CD14-positive monocyte (primary cell): ENCODE measurements at regions not wholly inside any gene's neighbourhood (a gene's known extent, or its start where the extent isn't known, plus 50 kb on each side); places are given as distances from the start of the nearest gene placed in this dataset.

Experiments used
- DNase-seq, 3 donors: peaks; one replicate each; pipeline ENCODE4 v3.0.0-alpha.2; 2011 to 2022
- H2AFZ ChIP-seq: 2 replicates; pipeline ENCODE4 v1.6.0; 2012; ENCODE audit warnings: mild to moderate bottlenecking, low read depth, low read length, inconsistent platforms; ENCODE audit not compliant: insufficient read depth, poor library complexity, severe bottlenecking
- H3K27ac ChIP-seq, 2 donors: 1 replicate in 1 of 2; 2 replicates in 1 of 2; pipeline ENCODE4 v1.5.1; 2012 to 2013; ENCODE audit warnings: low read length in 2 of 2, control low read depth in 1 of 2, inconsistent platforms in 1 of 2, low read depth in 1 of 2, mild to moderate bottlenecking in 1 of 2
- H3K27me3 ChIP-seq, 2 donors: one replicate each; pipeline versions ENCODE4 v1.6.0 to v1.6.1; 2011 to 2013; ENCODE audit warnings: low read length in 2 of 2; ENCODE audit not compliant: control insufficient read depth in 2 of 2, insufficient read depth in 2 of 2
- H3K36me3 ChIP-seq, 2 donors: replicated peaks in 1 of 2; 1 replicate in 1 of 2; 2 replicates in 1 of 2; pipeline versions ENCODE4 v1.5.1 to v1.6.1; 2012 to 2013; ENCODE audit warnings: low read length in 2 of 2, control low read depth in 1 of 2, inconsistent platforms in 1 of 2, mild to moderate bottlenecking in 1 of 2; ENCODE audit not compliant: insufficient read depth in 2 of 2, control insufficient read depth in 1 of 2
- H3K4me1 ChIP-seq, 2 donors: 1 replicate in 1 of 2; 2 replicates in 1 of 2; pipeline versions ENCODE4 v1.5.1 to v1.6.1; 2012 to 2013; ENCODE audit warnings: low read length in 2 of 2, control low read depth in 1 of 2, inconsistent platforms in 1 of 2, mild to moderate bottlenecking in 1 of 2, moderate library complexity in 1 of 2; ENCODE audit not compliant: insufficient read depth in 2 of 2, control insufficient read depth in 1 of 2
- H3K4me2 ChIP-seq: replicated peaks from 2 replicates; pipeline ENCODE3; 2012; ENCODE audit warnings: low read length, moderate library complexity, mild to moderate bottlenecking; ENCODE audit not compliant: poor library complexity, severe bottlenecking; ENCODE audit errors: extremely low read depth
- H3K4me3 ChIP-seq, 3 experiments: fragments of 200-600 bp in 1 of 3; sonication (generic) in 1 of 3; replicated peaks in 1 of 3; 1 replicate in 2 of 3; 2 replicates in 1 of 3; pipeline ENCODE4 v1.5.1; 2011 to 2013; ENCODE audit warnings: low read length in 3 of 3, mild to moderate bottlenecking in 3 of 3, control low read depth in 2 of 3, low read depth in 2 of 3, inconsistent platforms in 1 of 3, moderate library complexity in 1 of 3
- H3K79me2 ChIP-seq: 2 replicates; pipeline ENCODE4 v1.6.0; 2012; ENCODE audit warnings: mild to moderate bottlenecking, control low read depth, inconsistent platforms, low read length, moderate library complexity; ENCODE audit not compliant: insufficient read depth
- H3K9ac ChIP-seq: 2 replicates; pipeline ENCODE4 v1.6.0; 2017; ENCODE audit warnings: low read length, mild to moderate bottlenecking; ENCODE audit not compliant: insufficient read depth, poor library complexity, severe bottlenecking
- H3K9me3 ChIP-seq, 2 donors: replicated peaks in 1 of 2; 1 replicate in 1 of 2; 2 replicates in 1 of 2; pipeline versions ENCODE4 v1.5.1 to v1.6.1; 2012 to 2013; ENCODE audit warnings: low read length in 2 of 2, control low read depth in 1 of 2; ENCODE audit not compliant: control insufficient read depth in 1 of 2, insufficient read depth in 1 of 2
- H4K20me1 ChIP-seq: 2 replicates; pipeline ENCODE4 v1.6.0; 2012; ENCODE audit warnings: mild to moderate bottlenecking, low read length, control low read depth, moderate library complexity; ENCODE audit not compliant: insufficient read depth
- H3K27ac Mint-ChIP-seq, 7 donors: one replicate each; pipeline ENCODE4 v1.8.0; 2020; ENCODE audit warnings: mild to moderate bottlenecking in 7 of 7, mixed read lengths in 7 of 7, moderate library complexity in 6 of 7, inconsistent platforms in 2 of 7
- H3K27me3 Mint-ChIP-seq, 3 donors: one replicate each; pipeline ENCODE4 v1.8.0; 2021 to 2022; ENCODE audit warnings: low read depth in 3 of 3, mild to moderate bottlenecking in 3 of 3, mixed read lengths in 3 of 3, moderate library complexity in 3 of 3, inconsistent platforms in 1 of 3
- H3K36me3 Mint-ChIP-seq, 2 donors: one replicate each; pipeline ENCODE4 v1.8.0; 2020; ENCODE audit warnings: mixed read lengths in 2 of 2, inconsistent platforms in 1 of 2, mild to moderate bottlenecking in 1 of 2
- H3K4me1 Mint-ChIP-seq: one replicate; pipeline ENCODE4 v1.8.0; 2020; ENCODE audit warnings: mild to moderate bottlenecking, mixed read lengths
- H3K4me3 Mint-ChIP-seq, 2 donors: one replicate each; pipeline ENCODE4 v1.8.0; 2020; ENCODE audit warnings: mild to moderate bottlenecking in 2 of 2, mixed read lengths in 2 of 2, moderate library complexity in 1 of 2
- H3K9me3 Mint-ChIP-seq, 7 donors: one replicate each; pipeline ENCODE4 v1.8.0; 2020 to 2022; ENCODE audit warnings: mixed read lengths in 7 of 7, mild to moderate bottlenecking in 6 of 7, moderate library complexity in 6 of 7, inconsistent platforms in 2 of 7
- CTCF ChIP-seq: fragments of 200-600 bp; IDR thresholded peaks from one replicate; pipeline ENCODE4 v1.8.0; 2022; ENCODE audit warnings: antibody characterized with exemption, mild to moderate bottlenecking
- WGBS: methylation state at CpG from one replicate; pipeline ENCODE4 v1.1.5; 2013; ENCODE audit warnings: missing lambda C conversion rate; ENCODE audit not compliant: insufficient coverage; 5-methylcytosine and 5-hydroxymethylcytosine counted together
- intact Hi-C, 2 donors: fragments of 100-400 bp; cut with micrococcal nuclease; formaldehyde crosslinking; loops; one replicate each; pipeline versions ENCODE4 v1.15.0 to v1.15.1; 2023

GRCh38 chr13:109868578-109869311, 82.4 kb upstream of the IRS2 start:
- H3K79me2 ChIP-seq: no peaks in the 10 kb centered on the region
- no peak for DNase-seq
- H3K4me3 ChIP-seq: no peak overlapping the region
- Mint-ChIP-seq H3K27ac (no peak overlapping the region), H3K4me3 (no peak overlapping the region), H3K27me3 (peaks cover 22 to 35% (median 31%) of the 10 kb centered on the region in 3 donors), H3K9me3 (no peaks in the 10 kb centered on the region), H3K36me3 (no peaks in the 10 kb centered on the region), H3K4me1 (peaks cover 5% of the 10 kb centered on the region)
- H3K27me3 ChIP-seq: peaks cover 12 to 14% of the 10 kb centered on the region in 2 donors
- no peaks in the 10 kb centered on the region for H3K9me3 ChIP-seq
- no peak for TF ChIP-seq CTCF
- intact Hi-C loops: no loop called here
- H3K9ac ChIP-seq: no peak overlapping the region
- H4K20me1 ChIP-seq: no peaks in the 10 kb centered on the region
- no peak overlapping the region for H3K4me2 ChIP-seq
- no CpG with 5 or more reads among the region's 3 CpGs for WGBS
- H2AFZ ChIP-seq: no peak overlapping the region
- H3K4me1 ChIP-seq: no peaks in the 10 kb centered on the region
- H3K36me3 ChIP-seq: no peaks in the 10 kb centered on the region
- H3K27ac ChIP-seq: no peak overlapping the region

- peaks cover 14% of the 10 kb centered on the region in 2 donors for H3K27me3 ChIP-seq
- H3K4me3 Mint-ChIP-seq: no peak overlapping the region
- no peaks in the 10 kb centered on the region for H3K4me1 ChIP-seq
- no peaks in the 10 kb centered on the region for H3K9me3 ChIP-seq
- H3K27me3 Mint-ChIP-seq: peaks cover 23 to 34% (median 33%) of the 10 kb centered on the region in 3 donors
- peaks cover 5% of the 10 kb centered on the region for H3K4me1 Mint-ChIP-seq
- H3K9me3 Mint-ChIP-seq: no peaks in the 10 kb centered on the region
- intact Hi-C loops: no loop called here
- no peaks in the 10 kb centered on the region for H3K36me3 ChIP-seq
- H3K27ac ChIP-seq: no peak overlapping the region
- no peak for TF ChIP-seq CTCF
- H3K79me2 ChIP-seq: no peaks in the 10 kb centered on the region
- WGBS: 80% methylated on average over 1 of the region's 2 CpGs
- no peak for DNase-seq
- no peak overlapping the region for H3K9ac ChIP-seq
- no peaks in the 10 kb centered on the region for H3K36me3 Mint-ChIP-seq
- no peak overlapping the region for H3K27ac Mint-ChIP-seq
- no peaks in the 10 kb centered on the region for H4K20me1 ChIP-seq
- H2AFZ ChIP-seq: no peak overlapping the region
- no peak overlapping the region for H3K4me3 ChIP-seq
- H3K4me2 ChIP-seq: no peak overlapping the region
Observed at GRCh38 chr13:109867766-109868165, 81.4 kb upstream of the IRS2 start.
